IMR-90 (cell line): ENCODE measurements at regions not wholly inside any gene's neighbourhood (a gene's known extent, or its start where the extent isn't known, plus 50 kb on each side); places are given as distances from the start of the nearest gene placed in this dataset.

Experiments
- POLR2A ChIP-seq: IDR thresholded peaks from 2 replicates; pipeline ENCODE4 v1.6.1; 2012; ENCODE audit warnings: mild to moderate bottlenecking, low read depth, low read length
- SMC3 ChIP-seq: fragments of 150-350 bp; IDR thresholded peaks from 2 replicates; pipeline ENCODE4 v1.6.1; 2016; ENCODE audit warnings: low read depth, mild to moderate bottlenecking, antibody characterized with exemption, low read length, moderate library complexity
- TF ChIP-seq, protein P1 (sequence below): conservative IDR thresholded peaks from 2 replicates; pipeline ENCODE4 v1.5.1; 2012; ENCODE audit warnings: mild to moderate bottlenecking, low read depth, low read length, improper control_type of control experiment

GRCh38 chrX:84865113-84865512 lies 138.6 kb upstream of the APOOL start:
- TF ChIP-seq SMC3 (no peak), POLR2A (no peak)
- TF ChIP-seq, protein P1, sequence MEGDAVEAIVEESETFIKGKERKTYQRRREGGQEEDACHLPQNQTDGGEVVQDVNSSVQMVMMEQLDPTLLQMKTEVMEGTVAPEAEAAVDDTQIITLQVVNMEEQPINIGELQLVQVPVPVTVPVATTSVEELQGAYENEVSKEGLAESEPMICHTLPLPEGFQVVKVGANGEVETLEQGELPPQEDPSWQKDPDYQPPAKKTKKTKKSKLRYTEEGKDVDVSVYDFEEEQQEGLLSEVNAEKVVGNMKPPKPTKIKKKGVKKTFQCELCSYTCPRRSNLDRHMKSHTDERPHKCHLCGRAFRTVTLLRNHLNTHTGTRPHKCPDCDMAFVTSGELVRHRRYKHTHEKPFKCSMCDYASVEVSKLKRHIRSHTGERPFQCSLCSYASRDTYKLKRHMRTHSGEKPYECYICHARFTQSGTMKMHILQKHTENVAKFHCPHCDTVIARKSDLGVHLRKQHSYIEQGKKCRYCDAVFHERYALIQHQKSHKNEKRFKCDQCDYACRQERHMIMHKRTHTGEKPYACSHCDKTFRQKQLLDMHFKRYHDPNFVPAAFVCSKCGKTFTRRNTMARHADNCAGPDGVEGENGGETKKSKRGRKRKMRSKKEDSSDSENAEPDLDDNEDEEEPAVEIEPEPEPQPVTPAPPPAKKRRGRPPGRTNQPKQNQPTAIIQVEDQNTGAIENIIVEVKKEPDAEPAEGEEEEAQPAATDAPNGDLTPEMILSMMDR, result no peak
